Adipocyte (in vitro differentiated cells): ENCODE measurements at regions not wholly inside any gene's neighbourhood (a gene's known extent, or its start where the extent isn't known, plus 50 kb on each side); places are given as distances from the start of the nearest gene placed in this dataset.
"Not testable (repeated sequence)": the region's sequence is repeated elsewhere in the genome, so short reads cannot be mapped to it uniquely, and the experiment has no call there.

Source experiments
- DNase-seq: peaks from one replicate; pipeline ENCODE4 v3.0.0-alpha.2; 2015; ENCODE audit warnings: low read depth
- H3K27me3 ChIP-seq: replicated peaks from 2 replicates; pipeline ENCODE4 v1.7.0; 2013; ENCODE audit warnings: mild to moderate bottlenecking, low read length, moderate library complexity; ENCODE audit not compliant: control insufficient read depth, insufficient read depth
- H3K36me3 ChIP-seq: 2 replicates; pipeline ENCODE4 v1.7.0; 2013; ENCODE audit warnings: low read length, mild to moderate bottlenecking, moderate library complexity; ENCODE audit not compliant: control insufficient read depth, insufficient read depth, severe bottlenecking
- H3K4me1 ChIP-seq: 2 replicates; pipeline ENCODE4 v1.7.0; 2013; ENCODE audit warnings: mild to moderate bottlenecking, low read length, moderate library complexity; ENCODE audit not compliant: control insufficient read depth, insufficient read depth
- H3K4me3 ChIP-seq: 2 replicates; pipeline ENCODE4 v1.7.0; 2013; ENCODE audit warnings: mild to moderate bottlenecking, low read length, moderate library complexity
- H3K9ac ChIP-seq: 2 replicates; pipeline ENCODE4 v1.7.0; 2013; ENCODE audit warnings: mild to moderate bottlenecking, low read length, moderate library complexity
- H3K9me3 ChIP-seq: 2 replicates; pipeline ENCODE4 v1.7.0; 2013; ENCODE audit warnings: mild to moderate bottlenecking, low read length, moderate library complexity; ENCODE audit not compliant: control insufficient read depth

- DNase-seq: no peak
- Histone ChIP-seq H3K4me3 (no peak overlapping the region), H3K36me3 (no peaks in the 10 kb centered on the region), H3K9ac (no peak overlapping the region), H3K9me3 (no peaks in the 10 kb centered on the region), H3K4me1 (peaks cover 36% of the 10 kb centered on the region), H3K27me3 (peaks cover 11% of the 10 kb centered on the region)
Observed at GRCh38 chr20:58044286-58044685, 184.2 kb downstream of the ANKRD60 start.

DNA sequence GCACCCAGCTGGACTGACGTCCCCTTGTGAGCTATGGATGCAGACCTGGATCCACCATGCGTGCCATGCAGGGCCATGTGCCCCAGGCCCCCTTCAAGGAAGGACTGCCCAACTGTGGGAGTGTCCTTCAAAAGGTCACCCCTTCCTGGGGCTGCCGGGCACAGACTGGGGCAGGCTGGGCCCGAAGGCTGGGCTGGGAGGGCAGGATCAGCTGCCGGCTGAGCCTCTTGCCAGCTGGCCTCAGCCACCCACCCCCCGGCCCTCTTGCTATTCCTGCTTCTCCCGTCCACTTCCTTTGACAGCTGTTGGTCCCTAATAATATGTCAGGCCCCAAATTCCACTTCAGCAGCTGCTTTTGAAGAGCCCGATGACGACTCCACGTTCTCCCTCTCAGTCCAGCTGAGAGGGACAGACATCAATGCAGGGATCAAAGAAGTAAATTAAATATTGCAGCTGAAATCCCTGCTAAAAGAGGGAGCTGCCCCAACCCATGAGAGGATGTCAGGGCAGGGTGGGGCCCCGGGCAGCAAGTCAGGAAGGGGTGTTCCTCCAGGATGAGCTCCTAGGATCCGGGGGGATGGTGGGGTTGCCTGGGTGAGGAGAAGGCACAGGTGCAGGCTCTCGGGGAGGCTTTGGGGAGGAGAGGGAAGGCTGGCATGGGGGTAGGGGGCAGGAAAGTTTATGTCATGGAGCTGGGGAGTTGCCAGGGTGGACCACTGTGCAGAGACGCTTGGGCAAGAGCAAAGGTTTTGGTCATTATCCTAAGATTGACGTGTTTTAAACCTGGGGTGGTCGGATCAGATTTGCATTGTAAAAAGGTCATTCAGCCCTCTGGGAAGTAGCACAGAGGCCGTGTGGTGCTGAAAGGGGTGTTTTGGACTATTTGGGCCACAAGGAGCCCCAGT lies 185.0 kb downstream of the ANKRD60 start:
- no peaks in the 10 kb centered on the region for H3K9me3 ChIP-seq
- no peak for DNase-seq
- no peak overlapping the region for H3K9ac ChIP-seq
- H3K4me1 ChIP-seq: peaks cover 29% of the 10 kb centered on the region
- H3K4me3 ChIP-seq: no peak overlapping the region
- peaks cover 19% of the 10 kb centered on the region for H3K27me3 ChIP-seq
- no peaks in the 10 kb centered on the region for H3K36me3 ChIP-seq

DNA sequence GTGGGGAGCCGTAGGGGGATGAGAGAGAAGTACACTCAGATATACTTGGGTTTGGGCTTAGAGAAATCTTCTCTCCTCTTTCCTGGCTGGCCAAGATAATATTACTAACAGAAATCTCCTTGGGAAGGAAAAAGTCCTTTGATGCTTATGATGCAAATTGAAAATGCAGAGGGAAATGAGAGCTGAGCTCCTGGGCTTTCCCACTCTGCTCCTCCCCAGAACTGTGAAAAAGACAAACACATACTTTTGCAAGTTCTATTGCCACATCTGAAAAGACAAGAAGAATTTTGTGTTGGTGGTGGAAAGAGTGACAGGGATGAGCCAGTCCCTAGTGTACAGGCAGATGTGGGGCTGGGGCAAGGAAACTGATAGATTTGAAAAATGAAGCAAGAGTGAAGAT lies 185.9 kb downstream of the ANKRD60 start:
- no peaks in the 10 kb centered on the region for H3K36me3 ChIP-seq
- peaks cover 26% of the 10 kb centered on the region for H3K27me3 ChIP-seq
- no peak overlapping the region for H3K4me3 ChIP-seq
- no peak overlapping the region for H3K9ac ChIP-seq
- no peaks in the 10 kb centered on the region for H3K9me3 ChIP-seq
- DNase-seq: no peak
- H3K4me1 ChIP-seq: peaks cover 20% of the 10 kb centered on the region

- Histone ChIP-seq H3K36me3 (no peaks in the 10 kb centered on the region), H3K9me3 (no peaks in the 10 kb centered on the region), H3K27me3 (peaks cover 39% of the 10 kb centered on the region), H3K9ac (no peak overlapping the region), H3K4me3 (no peak overlapping the region), H3K4me1 (peaks cover 7% of the 10 kb centered on the region)
- DNase-seq: no peak
Observed at GRCh38 chr20:58040447-58041290, 187.8 kb downstream of the ANKRD60 start.

DNA sequence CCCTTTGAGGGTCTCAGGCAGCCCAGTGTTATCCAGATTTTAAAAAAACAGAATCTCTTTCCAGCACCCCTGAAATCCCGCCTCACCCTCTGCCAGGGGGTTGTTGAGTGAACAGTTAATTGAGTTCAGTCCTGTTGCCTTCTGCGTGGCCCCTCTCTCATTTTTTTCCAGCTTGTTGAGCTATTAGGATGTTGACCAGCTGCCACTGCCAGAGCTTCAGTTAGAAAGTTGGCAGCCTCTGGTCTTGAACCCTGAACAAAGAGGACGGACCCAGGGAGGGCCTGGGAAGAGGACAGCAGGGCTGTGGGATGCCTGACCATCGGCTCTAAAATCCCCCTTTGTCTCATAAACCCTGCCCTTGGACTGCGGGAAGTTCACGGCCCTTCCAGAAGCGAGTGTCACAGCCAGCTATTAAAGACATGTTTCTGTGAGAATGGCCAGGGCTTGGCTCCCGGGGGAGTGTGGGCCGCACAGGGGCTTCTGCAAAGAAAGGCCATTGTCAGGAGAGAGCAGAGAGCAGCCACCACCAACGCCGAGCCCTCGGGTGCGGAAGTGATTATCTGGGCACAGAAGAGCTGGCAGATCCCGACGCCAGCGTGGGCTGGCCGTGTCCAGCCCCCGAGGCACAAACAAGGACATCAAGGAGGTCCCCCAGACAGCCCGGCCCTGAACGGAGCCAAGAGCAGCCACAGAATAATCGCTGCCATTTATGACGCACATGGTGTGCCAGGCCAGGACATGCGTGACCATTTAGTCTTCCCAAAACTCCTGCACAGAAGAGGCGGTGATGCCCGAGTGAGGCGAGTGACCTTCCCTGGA lies 189.0 kb downstream of the ANKRD60 start:
- Histone ChIP-seq H3K9me3 (no peaks in the 10 kb centered on the region), H3K36me3 (no peaks in the 10 kb centered on the region), H3K27me3 (peaks cover 39% of the 10 kb centered on the region), H3K4me3 (no peak overlapping the region), H3K4me1 (peaks cover 7% of the 10 kb centered on the region), H3K9ac (no peak overlapping the region)
- DNase-seq: no peak

DNA sequence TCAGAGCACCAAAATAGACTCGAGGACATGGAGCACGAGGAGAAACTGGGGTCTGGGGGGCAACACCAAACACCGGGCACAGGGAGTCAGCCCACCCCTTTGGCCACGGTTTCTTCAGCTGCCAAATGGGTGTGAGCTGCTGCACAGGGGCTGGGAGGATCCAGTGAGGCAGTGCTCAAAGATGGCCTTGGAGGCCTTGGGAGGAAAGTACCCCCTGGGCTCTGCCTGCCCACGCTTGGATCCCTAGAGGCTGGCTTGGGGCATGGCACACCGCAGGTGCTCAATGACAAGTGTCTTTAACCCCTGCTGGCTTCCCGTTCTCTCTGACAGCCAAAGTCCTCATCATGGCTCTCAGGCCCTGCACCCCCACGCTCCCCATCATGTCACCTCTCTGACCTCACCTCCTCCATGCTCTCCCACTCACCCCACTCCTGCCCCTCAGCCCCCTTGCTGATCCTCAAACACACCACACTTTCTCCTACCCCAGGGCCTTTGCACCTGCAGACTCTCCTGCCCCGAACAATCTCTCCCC lies 190.3 kb downstream of the ANKRD60 start:
- Histone ChIP-seq H3K9ac (no peak overlapping the region), H3K4me3 (no peak overlapping the region), H3K9me3 (no peaks in the 10 kb centered on the region), H3K4me1 (peaks cover 5% of the 10 kb centered on the region), H3K27me3 (peaks cover 39% of the 10 kb centered on the region), H3K36me3 (no peaks in the 10 kb centered on the region)
- DNase-seq: no peak

DNA sequence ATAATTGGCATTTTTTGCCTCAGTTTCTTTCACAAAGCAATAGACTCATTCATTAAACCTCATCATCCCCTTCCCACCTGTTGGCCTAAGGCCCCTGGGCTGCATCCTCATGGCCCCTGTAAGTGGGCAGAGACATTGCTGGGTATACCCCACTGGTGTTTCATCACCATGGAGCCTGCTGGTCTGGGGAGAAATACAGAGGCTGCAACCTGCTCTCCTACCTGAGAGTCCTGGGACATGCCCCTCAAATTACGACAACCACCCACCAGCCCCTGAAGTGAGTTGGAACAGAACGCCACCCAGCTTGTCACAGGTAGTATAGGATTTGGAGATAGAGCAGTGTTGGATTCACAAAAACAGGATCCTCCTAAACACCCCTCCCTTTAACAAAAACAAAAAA lies 190.8 kb downstream of the ANKRD60 start:
- no peaks in the 10 kb centered on the region for H3K9me3 ChIP-seq
- no peak for DNase-seq
- H3K4me3 ChIP-seq: no peak overlapping the region
- H3K4me1 ChIP-seq: no peaks in the 10 kb centered on the region
- peaks cover 39% of the 10 kb centered on the region for H3K27me3 ChIP-seq
- H3K36me3 ChIP-seq: no peaks in the 10 kb centered on the region
- no peak overlapping the region for H3K9ac ChIP-seq

DNA sequence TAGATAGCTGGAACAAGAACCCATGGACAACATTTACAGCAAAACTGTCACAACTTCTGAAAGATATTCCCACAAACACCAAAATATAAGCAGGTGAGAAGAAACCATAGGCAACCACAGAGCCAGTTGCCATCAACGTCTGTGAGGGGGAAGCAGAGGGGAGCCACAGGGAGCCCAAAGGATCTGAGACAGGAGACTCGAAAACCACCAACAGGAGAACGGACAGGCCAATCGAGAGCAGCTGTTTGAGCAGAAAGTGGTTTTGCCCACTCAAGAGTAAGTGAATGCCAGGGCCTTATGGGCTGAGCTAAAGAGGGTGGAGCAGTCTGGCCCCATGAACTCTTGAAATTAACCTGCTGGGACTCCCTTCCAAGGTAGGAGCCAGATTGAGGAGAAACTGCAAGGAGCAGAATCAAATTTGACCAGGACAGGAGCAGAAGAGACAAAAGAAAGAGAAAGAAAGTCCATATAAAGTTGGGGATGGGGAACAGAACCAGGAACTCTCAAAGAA lies 195.4 kb downstream of the ANKRD60 start:
- no peaks in the 10 kb centered on the region for H3K4me1 ChIP-seq
- DNase-seq: no peak
- H3K9me3 ChIP-seq: no peaks in the 10 kb centered on the region
- peaks cover 37% of the 10 kb centered on the region for H3K27me3 ChIP-seq
- no peak overlapping the region for H3K9ac ChIP-seq
- H3K4me3 ChIP-seq: no peak overlapping the region
- no peaks in the 10 kb centered on the region for H3K36me3 ChIP-seq

GRCh38 chr20:58032599-58032998 lies 195.9 kb downstream of the ANKRD60 start:
- H3K9ac ChIP-seq: no peak overlapping the region
- H3K27me3 ChIP-seq: peaks cover 36% of the 10 kb centered on the region
- DNase-seq: no peak
- H3K36me3 ChIP-seq: no peaks in the 10 kb centered on the region
- H3K4me3 ChIP-seq: no peak overlapping the region
- no peaks in the 10 kb centered on the region for H3K9me3 ChIP-seq
- no peaks in the 10 kb centered on the region for H3K4me1 ChIP-seq

DNA sequence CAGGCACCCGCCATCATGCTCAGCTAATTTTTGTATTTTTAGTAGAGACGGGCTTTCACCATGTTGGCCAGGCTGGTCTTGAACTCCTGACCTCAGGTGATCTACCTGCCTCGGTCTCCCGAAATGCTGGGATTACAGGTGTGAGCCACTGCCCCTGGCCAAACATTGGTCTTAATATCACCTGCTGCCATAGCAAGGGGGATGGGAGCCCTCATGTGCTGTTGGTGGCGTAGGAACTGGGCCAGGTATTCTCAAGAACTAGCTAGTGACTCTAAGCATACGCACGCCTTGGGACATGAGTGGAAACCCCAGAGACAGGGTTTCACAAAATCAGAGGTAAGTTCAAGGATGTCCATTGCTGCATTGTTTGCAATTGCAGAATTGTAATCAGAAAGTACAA lies 197.1 kb downstream of the ANKRD60 start:
- not testable (repeated sequence) for H3K9ac ChIP-seq, H3K36me3 ChIP-seq, H3K9me3 ChIP-seq, H3K4me3 ChIP-seq, DNase-seq, H3K4me1 ChIP-seq
- peaks cover 34% of the 10 kb centered on the region for H3K27me3 ChIP-seq
